Adrenal gland (tissue), 9 donors: ENCODE measurements at regions not wholly inside any gene's neighbourhood (a gene's known extent, or its start where the extent isn't known, plus 50 kb on each side); places are given as distances from the start of the nearest gene placed in this dataset.

ENCODE experiments used
- DNase-seq, 7 donors: peaks; one replicate each; pipeline ENCODE4 v3.0.0-alpha.2; 2019 to 2020
- H3K27ac ChIP-seq, 5 donors: fragments of 200-600 bp; sonication (generic) in 4 of 5; 1 replicate in 3 of 5; 2 replicates in 2 of 5; pipeline versions ENCODE4 v1.5.1 to v1.8.0; 2016 to 2020; ENCODE audit warnings: mild to moderate bottlenecking in 1 of 5
- H3K27me3 ChIP-seq: fragments of 200-600 bp; 2 replicates; pipeline ENCODE4 v1.8.0; 2021
- H3K36me3 ChIP-seq, 2 donors: fragments of 200-600 bp; replicated peaks in 1 of 2; 1 replicate in 1 of 2; 2 replicates in 1 of 2; pipeline versions ENCODE4 v1.5.1 to v1.8.0; 2018 to 2022
- H3K4me1 ChIP-seq, 2 donors: fragments of 200-600 bp; replicated peaks in 1 of 2; 1 replicate in 1 of 2; 2 replicates in 1 of 2; pipeline versions ENCODE4 v1.5.1 to v1.8.0; 2018 to 2021
- H3K4me3 ChIP-seq, 4 donors: fragments of 200-600 bp; sonication (generic) in 3 of 4; one replicate each; pipeline ENCODE4 v1.5.1; 2016 to 2018
- H3K9me3 ChIP-seq, 3 donors: fragments of 200-600 bp; sonication (generic) in 1 of 3; replicated peaks in 1 of 3; 1 replicate in 2 of 3; 2 replicates in 1 of 3; pipeline versions ENCODE4 v1.5.1 to v1.8.0; 2016 to 2021
- CTCF ChIP-seq, 6 experiments: fragments of 450-650 bp in 4 of 6; fragments of 200-600 bp in 2 of 6; sonication (generic) in 1 of 6; IDR thresholded peaks; 1 replicate in 5 of 6; 2 replicates in 1 of 6; pipeline versions ENCODE4 v1.5.1 to v1.8.0; 2016 to 2021; ENCODE audit warnings: antibody characterized with exemption in 6 of 6, mild to moderate bottlenecking in 2 of 6, moderate library complexity in 1 of 6
- POLR2A ChIP-seq, 2 donors: fragments of 450-650 bp; IDR thresholded peaks; one replicate each; pipeline ENCODE4 v1.6.1; 2017; ENCODE audit warnings: antibody characterized with exemption in 2 of 2, mild to moderate bottlenecking in 2 of 2, moderate library complexity in 1 of 2
- WGBS, 4 donors: extraction: QIAGEN DNeasy Blood & Tissue Kit in 2 of 4; methylation state at CpG; one replicate each; pipeline versions ENCODE4 v1.1.5 to v1.1.7; 2013 to 2017; 5-methylcytosine and 5-hydroxymethylcytosine counted together
- intact Hi-C, 2 donors: fragments of 100-400 bp; cut with DNase I; formaldehyde crosslinking; loops; one replicate each; pipeline versions ENCODE4 v1.14.1 to v1.15.0; 2022 to 2023
- donor health status: healthy with polysubstance abuse.
- donor health status: Bipolar disorder and iron deficiency.
- donor health status: DM: yes; HTN: yes; CAD: no.
- donor health status: DM: no; HTN: no; CAD: no.
- donor health status: DM: no; HTN: no; CAD: no.

- WGBS, 4 donors = 76 to 86% (median 80%) methylated on average over 2 of the region's 2 CpGs
- intact Hi-C loops = no loop called here
- TF ChIP-seq CTCF (IDR thresholded peaks at IDR 0.05) (no peak), POLR2A (IDR thresholded peaks at IDR 0.05) (no peak)
- Histone ChIP-seq H3K27me3 (no peaks in the 10 kb centered on the region), H3K9me3 (no peaks in the 10 kb centered on the region), H3K4me3 (no peak overlapping the region), H3K36me3 (no peaks in the 10 kb centered on the region), H3K27ac (no peak overlapping the region), H3K4me1 (no peaks in the 10 kb centered on the region)
- no peak for DNase-seq
These were observed 78.2 kb upstream of the PIK3C2G start for GRCh38 chr12:18183141-18183540.

DNA sequence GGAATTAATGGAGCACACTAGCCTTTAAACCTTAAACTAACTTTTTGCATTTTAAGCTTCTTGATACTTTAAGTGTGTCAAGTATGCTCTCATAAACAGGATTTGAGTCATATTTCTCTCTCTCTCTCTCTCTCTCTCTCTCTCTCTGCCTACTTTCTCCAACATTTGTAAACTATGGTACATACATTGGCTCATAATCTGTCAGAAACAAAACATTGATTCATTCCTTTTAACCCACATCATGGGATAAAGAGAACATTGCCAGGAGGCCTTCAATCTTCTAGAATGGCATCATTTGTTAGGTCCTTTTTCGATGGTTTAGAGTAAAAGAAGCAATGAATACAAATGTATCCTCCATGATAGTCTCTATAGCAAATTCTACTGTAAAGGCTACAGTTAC, 81.6 kb upstream of the RERGL start:
- WGBS, 4 donors = 74 to 89% (median 82%) methylated on average over 1 of the region's 1 CpG
- intact Hi-C loops = no loop called here

GRCh38 chr12:18168016-18168415, 78.0 kb upstream of the RERGL start:
- WGBS, 4 donors = 62 to 77% (median 68%) methylated on average over 3 of the region's 3 CpGs
- H3K27ac ChIP-seq = no peak overlapping the region
- TF ChIP-seq POLR2A (IDR thresholded peaks at IDR 0.05) (no peak), CTCF (IDR thresholded peaks at IDR 0.05) (no peak)
- no peaks in the 10 kb centered on the region for H3K27me3 ChIP-seq
- DNase-seq = no peak
- no peaks in the 10 kb centered on the region for H3K9me3 ChIP-seq
- H3K36me3 ChIP-seq = no peaks in the 10 kb centered on the region
- intact Hi-C loops = no loop called here
- H3K4me1 ChIP-seq = peaks cover 0 to 4% of the 10 kb centered on the region in 2 donors
- no peak overlapping the region for H3K4me3 ChIP-seq

More for the DNA sequence above, 81.6 kb upstream of the RERGL start:
- H3K9me3 ChIP-seq = no peaks in the 10 kb centered on the region
- TF ChIP-seq POLR2A (IDR thresholded peaks at IDR 0.05) (no peak), CTCF (IDR thresholded peaks at IDR 0.05) (no peak)
- H3K4me3 ChIP-seq = no peak overlapping the region
- DNase-seq = no peak
- no peaks in the 10 kb centered on the region for H3K27me3 ChIP-seq
- no peaks in the 10 kb centered on the region for H3K4me1 ChIP-seq
- H3K36me3 ChIP-seq = no peaks in the 10 kb centered on the region
- H3K27ac ChIP-seq = no peak overlapping the region

DNA sequence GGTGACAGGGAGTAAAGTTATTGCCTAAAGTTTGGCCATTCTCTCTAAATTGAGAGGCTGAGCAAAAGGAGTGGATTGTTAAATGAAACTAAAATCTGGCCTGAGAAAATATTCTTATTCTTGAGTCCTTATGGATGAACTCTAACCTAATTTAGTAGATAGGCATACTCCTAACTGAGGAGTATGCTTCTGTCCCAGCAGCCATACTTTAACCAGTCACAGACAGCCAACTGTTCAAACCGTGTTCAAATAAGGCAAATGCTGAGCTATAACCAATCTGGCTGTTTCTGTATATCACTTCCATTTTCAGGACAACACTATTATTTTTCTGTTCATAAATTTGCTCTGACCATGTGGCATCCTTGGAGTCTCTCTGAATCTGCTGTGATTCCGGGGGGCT, 75.9 kb upstream of the RERGL start:
- H3K27me3 ChIP-seq = no peaks in the 10 kb centered on the region
- intact Hi-C loops = no loop called here
- peak overlapping the region in 1 of 5 donors; percentile 7 for H3K27ac ChIP-seq
- TF ChIP-seq CTCF (IDR thresholded peaks at IDR 0.05) (no peak), POLR2A (IDR thresholded peaks at IDR 0.05) (no peak)
- H3K4me3 ChIP-seq = peak overlapping the region in 1 of 4 donors; percentile 46
- WGBS, 4 donors = 65 to 76% (median 72%) methylated on average over 2 of the region's 2 CpGs
- H3K36me3 ChIP-seq = no peaks in the 10 kb centered on the region
- DNase-seq = no peak
- no peaks in the 10 kb centered on the region for H3K9me3 ChIP-seq
- H3K4me1 ChIP-seq = peaks cover 0 to 4% of the 10 kb centered on the region in 2 donors
